Loucy (cell line): ENCODE measurements at regions not wholly inside any gene's neighbourhood (a gene's known extent, or its start where the extent isn't known, plus 50 kb on each side); places are given as distances from the start of the nearest gene placed in this dataset.

Experiments used
- CTCF ChIP-seq: fragments of 200-600 bp; sonication (generic); conservative IDR thresholded peaks from 2 replicates; pipeline ENCODE4 v1.5.1; 2014; ENCODE audit warnings: mild to moderate bottlenecking, antibody characterized with exemption, low read length
- EZH2phosphoT487 ChIP-seq: fragments of 200-600 bp; IDR thresholded peaks from 2 replicates; pipeline ENCODE4 v1.6.1; 2018; ENCODE audit warnings: antibody characterized with exemption, mild to moderate bottlenecking, moderate library complexity, borderline replicate concordance

GRCh38 chrX:128901018-128901417, 622.3 kb downstream of the SMARCA1 start:
- TF ChIP-seq CTCF (no peak), EZH2phosphoT487 (no peak)
